Hematopoietic multipotent progenitor cell treated with erythropoietin and hydrocortisone succinate and interleukin-3 and kit ligand, for 6 days (in vitro differentiated cells): ENCODE measurements at regions not wholly inside any gene's neighbourhood (a gene's known extent, or its start where the extent isn't known, plus 50 kb on each side); places are given as distances from the start of the nearest gene placed in this dataset.
"Not testable (repeated sequence)": the region's sequence is repeated elsewhere in the genome, so short reads cannot be mapped to it uniquely, and the experiment has no call there.

Experiments
- DNase-seq: peaks from one replicate; pipeline ENCODE4 v3.0.0-alpha.2; 2015

- no peak for DNase-seq
Measured at GRCh38 chr10:33859319-33860022, 525.0 kb upstream of the NRP1 start.

DNA sequence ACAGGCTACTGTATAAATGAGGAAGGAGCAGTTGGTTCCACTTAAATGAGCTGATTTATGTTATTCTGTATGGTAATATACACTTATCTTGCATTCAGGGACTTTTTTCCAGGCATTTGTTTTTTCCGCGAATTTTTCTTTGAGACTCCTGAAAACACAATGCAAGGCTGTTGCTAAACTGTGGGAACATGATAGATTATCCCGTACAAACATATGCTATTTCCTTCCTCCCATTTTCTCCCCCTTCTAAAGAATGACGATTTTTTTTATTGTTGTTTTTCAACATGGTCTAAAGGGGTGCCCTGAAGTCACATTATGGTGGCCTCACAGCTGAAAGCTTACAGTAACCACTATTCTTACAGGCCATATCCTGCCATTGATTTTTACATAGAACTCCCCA lies 523.9 kb upstream of the NRP1 start:
- no peak for DNase-seq

- DNase-seq: not testable (repeated sequence)
Measured at GRCh38 chr10:33853221-33853620, 518.8 kb upstream of the NRP1 start.

DNA sequence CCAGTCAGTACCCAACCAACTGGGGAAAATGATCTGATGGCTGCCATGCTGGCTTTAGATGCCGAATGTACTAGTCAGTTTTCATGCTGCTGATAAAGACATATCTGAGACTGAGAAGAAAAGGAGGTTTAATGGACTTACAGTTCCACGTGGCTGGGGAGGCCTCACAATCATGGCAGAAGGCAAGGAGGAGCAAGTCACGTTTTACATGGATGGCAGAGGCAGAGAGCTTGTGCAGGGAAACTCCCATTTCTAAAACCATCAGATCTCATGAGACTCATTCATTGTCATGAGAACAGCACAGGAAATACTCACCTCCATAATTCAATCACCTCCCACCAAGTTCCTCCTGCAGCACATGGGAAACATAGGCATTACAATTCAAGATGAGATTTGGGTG lies 508.9 kb upstream of the NRP1 start:
- DNase-seq: no peak

GRCh38 chr10:33841678-33842077 lies 507.2 kb upstream of the NRP1 start:
- no peak for DNase-seq

GRCh38 chr10:33838731-33839130 lies 504.3 kb upstream of the NRP1 start:
- DNase-seq: no peak

DNA sequence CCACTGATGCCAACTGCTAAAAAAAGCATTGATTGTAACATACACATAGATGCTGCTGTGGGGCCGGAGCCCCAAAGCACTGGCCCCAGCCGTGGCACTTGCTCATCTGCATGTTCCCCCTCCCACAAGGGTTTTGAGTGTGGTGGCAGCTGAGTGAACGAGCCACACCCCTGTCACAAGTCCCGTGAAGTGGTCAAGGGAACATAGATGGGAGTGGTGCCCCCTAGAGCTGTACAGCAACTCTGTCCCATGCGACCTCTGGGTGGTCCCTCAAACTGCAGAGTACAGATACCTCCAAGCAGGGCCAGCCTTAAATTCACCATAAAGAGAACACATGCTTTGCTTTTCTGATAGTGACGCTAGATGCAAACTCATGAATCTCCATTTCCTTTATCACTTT lies 503.3 kb upstream of the NRP1 start:
- no peak for DNase-seq

DNA sequence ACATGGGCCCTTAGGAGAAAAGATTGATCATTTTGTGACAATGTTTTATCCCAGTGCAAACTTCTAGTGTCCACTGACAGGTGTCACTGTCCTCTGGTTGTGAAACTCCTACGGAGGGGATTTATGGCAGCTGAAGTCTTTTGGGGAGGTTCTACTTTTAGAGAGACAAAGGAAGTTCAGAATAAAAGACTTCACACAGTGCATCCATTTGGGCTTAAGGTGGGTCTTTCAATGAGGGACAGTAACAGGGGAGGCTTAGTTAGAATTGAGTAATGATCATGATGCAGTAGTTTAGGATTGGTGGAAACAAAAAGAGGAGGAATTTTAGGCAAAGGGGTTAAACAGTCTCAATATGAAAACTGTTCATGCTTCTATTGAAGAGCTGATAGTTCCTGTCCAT lies 501.1 kb upstream of the NRP1 start:
- no peak for DNase-seq

DNA sequence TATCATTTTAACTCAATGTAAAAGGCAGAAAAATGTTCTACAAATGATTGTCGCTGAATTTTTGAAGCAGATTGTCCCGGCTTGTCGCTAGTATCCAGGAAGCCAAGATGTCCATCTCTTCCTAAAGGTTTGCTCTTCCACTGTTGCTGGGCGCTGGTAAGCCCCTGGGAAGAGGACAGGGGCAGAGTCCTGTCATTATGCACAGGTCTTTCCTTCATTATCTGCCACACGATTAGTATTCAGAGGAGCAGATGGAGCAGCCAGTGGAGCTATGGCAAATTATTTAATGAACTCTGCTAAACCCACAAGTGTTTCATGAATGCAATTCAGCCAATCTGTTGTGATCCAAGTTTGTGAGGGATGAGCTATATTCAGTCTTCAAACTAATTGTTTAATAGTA lies 499.1 kb upstream of the NRP1 start:
- no peak for DNase-seq

DNA sequence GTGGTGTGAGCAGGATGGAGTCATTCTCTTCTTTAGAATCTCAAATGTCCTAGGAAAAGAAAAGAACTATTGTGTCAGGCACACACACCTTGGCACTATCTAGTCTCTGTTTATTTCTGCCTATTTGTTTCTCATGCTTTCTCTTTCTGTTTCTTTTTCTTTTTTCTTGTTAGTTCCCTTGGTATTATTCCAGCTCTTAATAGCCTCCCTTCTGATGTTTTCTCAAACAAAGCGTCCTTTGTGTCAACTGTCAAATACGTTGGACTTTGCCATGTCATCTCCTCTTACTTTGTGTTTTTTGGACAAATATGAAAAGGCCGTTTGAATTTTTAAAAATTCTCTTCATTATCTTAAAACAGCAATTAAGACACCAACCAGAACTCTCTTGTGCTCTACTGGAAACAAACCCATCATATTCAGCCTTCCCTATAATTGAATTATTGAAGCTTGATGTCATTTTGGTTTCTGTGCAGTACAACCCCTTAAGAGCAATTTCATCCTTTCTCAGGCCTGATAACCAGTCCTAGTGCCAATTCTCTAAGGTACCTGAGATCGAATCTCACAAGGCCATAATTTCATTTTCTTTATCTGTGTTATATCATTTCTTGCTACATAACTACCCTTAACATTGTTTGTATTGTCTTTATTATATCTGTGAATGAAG lies 497.8 kb upstream of the NRP1 start:
- no peak for DNase-seq

DNA sequence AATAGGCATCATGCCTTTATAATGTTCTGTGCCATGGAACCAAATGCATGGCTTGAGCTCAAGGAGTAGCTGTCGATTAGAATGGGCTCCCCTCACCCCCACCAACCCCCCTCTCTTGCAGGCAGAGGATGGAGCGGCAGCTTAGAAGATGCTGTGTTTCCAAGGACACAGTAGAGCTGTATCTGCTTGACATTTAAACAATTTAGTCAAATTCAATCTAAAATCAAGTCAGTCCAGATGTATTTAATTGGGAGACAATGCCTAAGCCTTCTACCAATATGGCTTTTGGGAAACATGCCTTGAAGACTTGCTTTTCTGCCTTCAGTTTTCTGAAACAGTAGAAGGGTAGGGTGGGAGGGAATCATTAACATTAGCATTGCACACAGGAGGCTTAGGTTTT lies 497.1 kb upstream of the NRP1 start:
- no peak for DNase-seq

DNA sequence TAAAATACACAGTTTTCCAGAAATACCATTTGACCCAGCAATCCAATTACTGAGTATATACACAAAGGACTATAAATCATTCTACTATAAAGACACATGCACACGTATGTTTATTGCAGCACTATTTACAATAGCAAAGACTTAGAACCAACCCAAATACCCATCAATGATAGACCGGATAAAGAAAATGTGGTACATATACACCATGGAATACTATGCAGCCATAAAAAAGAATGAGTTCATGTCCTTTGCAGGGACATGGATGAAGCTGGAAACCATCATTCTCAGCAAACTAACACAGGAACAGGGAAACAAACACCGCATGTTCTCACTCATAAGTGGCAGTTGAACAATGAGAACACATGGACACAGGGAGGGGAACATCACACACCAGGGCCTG lies 495.4 kb upstream of the NRP1 start:
- DNase-seq: not testable (repeated sequence)

- no peak for DNase-seq
Measured at GRCh38 chr10:33828592-33828991, 494.1 kb upstream of the NRP1 start.

GRCh38 chr10:33826186-33826585 lies 491.7 kb upstream of the NRP1 start:
- DNase-seq: no peak

DNA sequence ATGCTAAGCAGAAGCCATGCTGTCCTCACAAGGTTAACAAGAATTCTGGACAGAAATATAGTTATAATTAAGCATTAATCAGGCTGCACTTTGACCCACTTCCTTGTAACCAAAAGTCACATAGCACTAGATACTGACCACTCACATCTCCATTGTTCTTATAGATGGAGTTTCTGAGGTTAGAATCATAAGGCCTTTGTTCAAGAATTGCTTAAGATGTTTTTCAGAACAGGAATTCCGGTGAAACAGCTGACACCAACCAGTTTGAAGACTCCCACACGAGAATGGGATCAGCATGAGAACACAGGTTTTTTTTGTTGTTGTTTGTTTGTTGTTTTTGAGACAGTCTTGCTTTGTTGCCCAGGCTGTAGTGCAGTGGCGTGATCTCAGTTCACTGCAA lies 488.3 kb upstream of the NRP1 start:
- DNase-seq: no peak

DNA sequence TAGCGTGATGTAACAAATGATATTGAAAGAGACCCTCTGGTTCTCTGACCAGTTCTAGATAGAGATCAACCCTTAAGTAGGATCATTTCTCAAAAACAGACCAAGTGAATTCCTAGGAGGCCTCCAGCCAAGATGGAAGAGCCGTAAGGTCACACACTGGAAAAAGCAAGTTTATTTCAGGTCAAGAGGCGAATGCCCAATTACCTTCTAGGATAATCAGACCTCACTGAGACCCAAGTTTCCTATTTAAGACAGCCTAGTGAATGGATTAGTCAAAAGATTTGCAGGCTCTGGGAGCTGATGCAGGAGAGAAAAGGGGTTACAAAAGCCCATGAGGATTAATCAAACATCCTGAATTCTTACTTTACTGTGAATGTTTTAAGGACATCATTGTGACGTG lies 486.1 kb upstream of the NRP1 start:
- DNase-seq: no peak

DNA sequence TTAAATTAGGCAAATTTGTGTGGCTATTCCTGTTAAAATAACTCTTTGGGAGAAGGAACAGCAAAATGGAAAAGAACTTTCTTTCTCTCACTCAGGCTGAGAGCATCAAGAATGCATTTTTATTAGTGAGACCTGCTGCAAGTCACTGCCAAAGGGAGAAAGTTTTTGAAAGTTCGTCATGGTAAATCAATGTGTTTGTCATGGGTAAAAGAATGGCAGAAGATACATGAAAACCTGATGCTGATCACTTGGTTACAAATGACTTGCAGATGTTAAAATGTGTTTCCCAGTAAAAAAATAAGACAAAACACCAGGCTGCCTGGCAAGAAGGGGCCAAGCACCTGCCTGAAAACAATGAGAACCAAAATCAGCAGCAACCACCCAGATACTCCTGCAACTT lies 484.7 kb upstream of the NRP1 start:
- no peak for DNase-seq

- DNase-seq: no peak
Measured at GRCh38 chr10:33818343-33818742, 483.9 kb upstream of the NRP1 start.

DNA sequence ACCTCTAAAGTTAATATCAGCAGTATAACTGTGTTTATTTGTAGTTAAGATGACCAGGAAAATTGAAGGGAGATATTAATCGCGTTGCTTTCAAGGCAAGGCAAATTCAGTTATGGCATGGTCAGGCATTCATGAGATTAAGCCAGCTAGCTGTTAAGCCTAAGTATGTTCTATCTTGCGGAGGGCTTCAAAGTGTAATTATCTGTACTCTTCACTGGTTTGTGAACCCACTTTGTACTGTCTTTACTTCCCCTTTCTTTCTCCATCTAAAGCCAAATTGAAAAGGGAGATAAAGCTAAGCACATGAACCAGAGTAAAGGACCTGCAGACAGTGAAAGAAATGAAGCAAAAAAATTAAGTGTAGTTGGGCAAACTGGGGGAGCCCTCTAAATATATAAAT lies 483.1 kb upstream of the NRP1 start:
- peak; percentile 17 for DNase-seq

DNA sequence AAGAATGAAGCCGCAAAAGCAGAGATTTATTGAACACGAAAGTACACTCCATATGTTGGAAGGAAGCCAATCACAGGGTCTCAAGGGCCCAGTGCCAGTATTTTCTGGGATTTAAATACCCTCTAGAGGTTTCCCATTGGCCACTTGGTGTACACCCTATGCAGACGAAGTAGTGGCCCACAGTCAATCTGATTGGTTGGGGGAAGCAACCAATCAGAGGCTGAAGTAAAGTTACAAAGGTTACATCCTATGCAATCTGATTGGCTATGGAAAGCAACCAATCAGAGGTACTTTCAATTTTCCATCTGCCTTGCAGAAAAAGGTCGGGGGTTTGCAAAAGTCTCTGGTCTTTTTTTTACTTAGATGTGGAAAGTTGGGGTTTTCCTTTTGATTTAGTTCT lies 481.3 kb upstream of the NRP1 start:
- no peak for DNase-seq

DNA sequence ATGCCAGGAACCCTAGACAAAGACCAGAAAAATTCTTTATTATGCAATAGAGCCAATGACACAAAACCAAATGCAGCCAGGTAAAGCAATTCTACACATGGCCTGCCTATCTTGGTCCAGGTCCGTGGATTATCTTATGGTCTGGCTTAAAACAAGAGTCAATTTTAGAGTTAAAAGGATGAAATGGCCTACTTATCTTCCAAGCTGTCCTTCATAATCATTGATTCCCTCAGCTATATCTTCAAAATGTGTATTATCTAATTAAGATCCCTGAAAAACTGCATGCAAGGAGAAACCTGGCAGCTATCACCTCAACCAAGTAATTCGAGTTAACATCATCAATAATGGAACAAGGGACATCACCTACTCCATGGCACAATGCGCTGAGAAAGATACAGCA lies 479.4 kb upstream of the NRP1 start:
- DNase-seq: no peak

DNA sequence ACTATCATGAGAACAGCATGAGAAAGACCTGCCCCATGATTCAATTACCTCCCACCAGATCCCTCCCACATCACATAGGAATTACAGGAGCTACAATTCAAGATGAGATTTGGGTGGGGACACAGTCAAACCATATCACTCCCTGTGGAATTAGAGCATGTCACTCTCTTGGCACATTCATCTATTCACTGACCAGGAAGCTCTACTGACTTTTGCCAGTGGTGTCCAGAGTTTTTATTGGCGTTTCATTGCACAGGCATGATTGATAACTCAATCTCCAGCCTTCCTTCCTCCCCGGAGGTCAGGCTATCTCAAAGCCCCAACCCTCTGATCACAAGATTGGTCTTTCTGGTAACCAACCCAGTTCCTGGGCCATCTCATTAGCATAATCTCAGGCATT lies 478.9 kb upstream of the NRP1 start:
- DNase-seq: no peak

GRCh38 chr10:33812586-33812985 lies 478.1 kb upstream of the NRP1 start:
- no peak for DNase-seq

DNA sequence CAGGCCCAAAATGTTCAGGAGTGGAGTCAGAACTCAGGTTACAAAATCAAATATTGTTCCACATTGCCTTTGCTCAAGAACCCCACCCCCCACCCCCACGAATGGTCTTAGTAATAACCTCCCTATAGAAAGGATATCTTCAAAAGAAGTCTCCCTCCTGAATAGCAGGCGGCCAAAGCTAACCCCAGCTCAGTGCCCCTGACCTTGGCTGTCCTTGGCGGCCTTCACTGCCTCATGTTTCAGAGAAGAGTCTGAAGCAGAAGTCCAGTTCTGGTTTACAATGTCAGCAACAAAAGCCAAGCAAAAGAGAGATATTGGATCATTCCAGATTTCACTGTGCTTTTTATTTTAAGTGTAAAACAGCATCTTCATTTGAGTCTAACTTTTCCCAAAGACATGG lies 476.5 kb upstream of the NRP1 start:
- DNase-seq: no peak

- DNase-seq: no peak
Measured at GRCh38 chr10:33809732-33810131, 475.3 kb upstream of the NRP1 start.
